Smooth muscle cell of the brain vasculature (primary cell): ENCODE measurements at regions not wholly inside any gene's neighbourhood (a gene's known extent, or its start where the extent isn't known, plus 50 kb on each side); places are given as distances from the start of the nearest gene placed in this dataset.

Source experiments
- DNase-seq: peaks from one replicate; pipeline ENCODE4 v3.0.0-alpha.2; 2012; ENCODE audit warnings: low read depth, low spot score

- no peak for DNase-seq
Measured at GRCh38 chr18:61949946-61950345, 57.1 kb upstream of the RNF152 start.

GRCh38 chr18:61948846-61949438 lies 56.1 kb upstream of the RNF152 start:
- no peak for DNase-seq

- no peak for DNase-seq
Measured at GRCh38 chr18:61948281-61948741, 55.5 kb upstream of the RNF152 start.

GRCh38 chr18:61946449-61946848 lies 53.6 kb upstream of the RNF152 start:
- no peak for DNase-seq

GRCh38 chr18:61943175-61943964 lies 50.6 kb upstream of the RNF152 start:
- no peak for DNase-seq
